Fibroblast of lung (primary cell): ENCODE measurements at regions not wholly inside any gene's neighbourhood (a gene's known extent, or its start where the extent isn't known, plus 50 kb on each side); places are given as distances from the start of the nearest gene placed in this dataset.

Experiments
- DNase-seq, 2 donors: peaks; one replicate each; pipeline versions ENCODE4 v3.0.0 to v3.0.0-alpha.2; 2010; ENCODE audit warnings: low read depth in 2 of 2
- H2AFZ ChIP-seq: 2 replicates; pipeline ENCODE4 v1.5.1; 2012; ENCODE audit warnings: low read length, control low read depth, inconsistent platforms
- H3K27ac ChIP-seq: 2 replicates; pipeline ENCODE4 v1.5.1; 2011; ENCODE audit warnings: low read length, control low read depth; ENCODE audit not compliant: insufficient read depth
- H3K27me3 ChIP-seq: 2 replicates; pipeline ENCODE4 v1.5.1; 2011; ENCODE audit warnings: mild to moderate bottlenecking, low read length; ENCODE audit not compliant: control insufficient read depth, insufficient read depth
- H3K36me3 ChIP-seq: 2 replicates; pipeline ENCODE4 v1.5.1; 2011; ENCODE audit warnings: low read length; ENCODE audit not compliant: control insufficient read depth, insufficient read depth
- H3K4me1 ChIP-seq: 2 replicates; pipeline ENCODE4 v1.5.1; 2011; ENCODE audit warnings: low read length; ENCODE audit not compliant: control insufficient read depth, insufficient read depth; ENCODE audit errors: extremely low read depth
- H3K4me2 ChIP-seq: 2 replicates; pipeline ENCODE4 v1.5.1; 2011; ENCODE audit warnings: low read length, control low read depth; ENCODE audit not compliant: insufficient read depth; ENCODE audit errors: extremely low read depth
- H3K4me3 ChIP-seq, 4 experiments: fragments of 200-600 bp in 1 of 4; sonication (generic) in 1 of 4; replicated peaks in 1 of 4; 2 replicates each; pipeline ENCODE4 v1.5.1; 2011 to 2016; ENCODE audit warnings: low read length in 4 of 4, low read depth in 3 of 4, mild to moderate bottlenecking in 3 of 4, control low read depth in 2 of 4, inconsistent platforms in 1 of 4, mixed read lengths in 1 of 4; ENCODE audit not compliant: insufficient read depth in 1 of 4; ENCODE audit errors: control extremely low read depth in 1 of 4
- H3K79me2 ChIP-seq: 2 replicates; pipeline ENCODE4 v1.5.1; 2012; ENCODE audit warnings: mild to moderate bottlenecking, low read length, inconsistent platforms; ENCODE audit not compliant: control insufficient read depth, insufficient read depth
- H3K9ac ChIP-seq: 2 replicates; pipeline ENCODE4 v1.5.1; 2011; ENCODE audit warnings: mild to moderate bottlenecking, low read length, control low read depth; ENCODE audit not compliant: insufficient read depth
- H3K9me3 ChIP-seq: 2 replicates; pipeline ENCODE4 v1.5.1; 2012; ENCODE audit warnings: low read depth, low read length; ENCODE audit not compliant: control insufficient read depth, insufficient read depth
- H4K20me1 ChIP-seq: 2 replicates; pipeline ENCODE4 v1.5.1; 2011; ENCODE audit warnings: low read length; ENCODE audit not compliant: control insufficient read depth, insufficient read depth; ENCODE audit errors: extremely low read depth
- EZH2 ChIP-seq: IDR thresholded peaks from 2 replicates; pipeline ENCODE4 v1.5.1; 2012; ENCODE audit warnings: low read length, control low read depth, mild to moderate bottlenecking; ENCODE audit errors: missing control alignments
- TF ChIP-seq, protein P1 (sequence below), 2 donors: IDR thresholded peaks in 1 of 2; conservative IDR thresholded peaks in 1 of 2; 1 replicate in 1 of 2; 2 replicates in 1 of 2; pipeline ENCODE4 v1.5.1; 2011 to 2012; ENCODE audit warnings: low read length in 2 of 2, control low read depth in 1 of 2, inconsistent platforms in 1 of 2, low read depth in 1 of 2, mild to moderate bottlenecking in 1 of 2

DNA sequence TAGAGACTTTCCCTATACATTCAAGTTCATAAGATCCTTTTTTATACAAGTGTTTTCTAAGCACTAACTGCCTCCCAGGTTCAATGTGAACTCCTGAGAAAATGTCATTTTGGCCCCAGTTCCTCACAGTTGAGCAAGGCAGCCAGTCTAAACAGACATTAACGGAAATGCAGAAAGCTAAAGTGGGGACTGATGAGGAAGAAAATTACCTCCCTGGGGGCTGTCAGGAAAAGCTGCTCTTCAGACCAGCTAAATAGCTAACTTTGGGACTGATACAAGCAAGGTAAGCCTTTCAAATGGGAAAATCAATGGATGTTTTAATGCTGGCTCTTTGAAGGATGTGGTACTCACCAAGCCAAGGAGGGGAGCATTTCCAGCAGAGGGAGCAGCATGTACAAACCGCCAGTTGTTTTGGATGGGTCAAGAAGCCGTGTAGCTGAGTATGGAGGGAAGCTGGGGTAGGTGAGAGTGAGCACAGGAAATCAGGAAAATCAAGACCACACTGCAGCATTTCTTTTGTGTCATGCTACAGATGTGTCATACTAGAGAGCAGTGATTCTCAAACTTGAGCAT, 180.8 kb upstream of the CHD6 start:
- no peak for DNase-seq
- H3K4me2 ChIP-seq = no peak overlapping the region
- no peaks in the 10 kb centered on the region for H3K4me1 ChIP-seq
- no peaks in the 10 kb centered on the region for H3K9me3 ChIP-seq
- H3K36me3 ChIP-seq = no peaks in the 10 kb centered on the region
- TF ChIP-seq EZH2 = no peak
- TF ChIP-seq, protein P1, sequence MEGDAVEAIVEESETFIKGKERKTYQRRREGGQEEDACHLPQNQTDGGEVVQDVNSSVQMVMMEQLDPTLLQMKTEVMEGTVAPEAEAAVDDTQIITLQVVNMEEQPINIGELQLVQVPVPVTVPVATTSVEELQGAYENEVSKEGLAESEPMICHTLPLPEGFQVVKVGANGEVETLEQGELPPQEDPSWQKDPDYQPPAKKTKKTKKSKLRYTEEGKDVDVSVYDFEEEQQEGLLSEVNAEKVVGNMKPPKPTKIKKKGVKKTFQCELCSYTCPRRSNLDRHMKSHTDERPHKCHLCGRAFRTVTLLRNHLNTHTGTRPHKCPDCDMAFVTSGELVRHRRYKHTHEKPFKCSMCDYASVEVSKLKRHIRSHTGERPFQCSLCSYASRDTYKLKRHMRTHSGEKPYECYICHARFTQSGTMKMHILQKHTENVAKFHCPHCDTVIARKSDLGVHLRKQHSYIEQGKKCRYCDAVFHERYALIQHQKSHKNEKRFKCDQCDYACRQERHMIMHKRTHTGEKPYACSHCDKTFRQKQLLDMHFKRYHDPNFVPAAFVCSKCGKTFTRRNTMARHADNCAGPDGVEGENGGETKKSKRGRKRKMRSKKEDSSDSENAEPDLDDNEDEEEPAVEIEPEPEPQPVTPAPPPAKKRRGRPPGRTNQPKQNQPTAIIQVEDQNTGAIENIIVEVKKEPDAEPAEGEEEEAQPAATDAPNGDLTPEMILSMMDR (conservative IDR thresholded peaks at IDR 0.05 in 1 of 2, IDR thresholded peaks at IDR 0.05 in 1 of 2; ENCODE audit: low read depth in 1 of 2, low read length in 2 of 2) = no peak
- no peaks in the 10 kb centered on the region for H4K20me1 ChIP-seq
- H3K79me2 ChIP-seq = no peaks in the 10 kb centered on the region
- no peak overlapping the region for H3K27ac ChIP-seq
- no peaks in the 10 kb centered on the region for H3K27me3 ChIP-seq
- no peak overlapping the region for H3K9ac ChIP-seq
- H3K4me3 ChIP-seq = no peak overlapping the region
- H2AFZ ChIP-seq = no peak overlapping the region

DNA sequence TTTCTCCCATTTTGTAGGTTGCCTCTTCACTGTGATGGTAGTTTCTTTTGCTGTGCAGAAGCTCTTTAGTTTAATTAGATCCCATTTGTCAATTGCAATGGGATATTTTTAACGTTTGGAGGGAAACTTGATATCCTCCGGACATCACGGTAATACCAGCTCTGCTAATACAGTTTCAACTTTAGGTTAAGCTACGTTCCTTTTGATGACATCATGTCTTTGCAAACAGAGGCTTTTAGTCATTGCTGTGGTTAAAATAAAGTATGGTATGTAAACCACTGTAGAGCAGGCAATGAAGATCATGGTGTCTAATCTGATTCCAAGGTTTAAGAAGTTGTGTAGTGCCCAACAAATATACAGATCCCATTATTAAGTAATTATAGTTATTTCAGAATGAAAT, 168.0 kb upstream of the CHD6 start:
- Histone ChIP-seq H3K4me1 (no peaks in the 10 kb centered on the region), H3K9me3 (no peaks in the 10 kb centered on the region), H3K79me2 (no peaks in the 10 kb centered on the region), H3K27me3 (no peaks in the 10 kb centered on the region), H3K4me2 (no peak overlapping the region), H4K20me1 (no peaks in the 10 kb centered on the region), H3K4me3 (no peak overlapping the region), H2AFZ (no peak overlapping the region), H3K36me3 (no peaks in the 10 kb centered on the region), H3K9ac (no peak overlapping the region), H3K27ac (no peak overlapping the region)
- DNase-seq = peak; percentile 4 to 7
- TF ChIP-seq EZH2 = no peak
- TF ChIP-seq, protein P1 (conservative IDR thresholded peaks at IDR 0.05 in 1 of 2, IDR thresholded peaks at IDR 0.05 in 1 of 2; ENCODE audit: low read depth in 1 of 2, low read length in 2 of 2) = no peak

DNA sequence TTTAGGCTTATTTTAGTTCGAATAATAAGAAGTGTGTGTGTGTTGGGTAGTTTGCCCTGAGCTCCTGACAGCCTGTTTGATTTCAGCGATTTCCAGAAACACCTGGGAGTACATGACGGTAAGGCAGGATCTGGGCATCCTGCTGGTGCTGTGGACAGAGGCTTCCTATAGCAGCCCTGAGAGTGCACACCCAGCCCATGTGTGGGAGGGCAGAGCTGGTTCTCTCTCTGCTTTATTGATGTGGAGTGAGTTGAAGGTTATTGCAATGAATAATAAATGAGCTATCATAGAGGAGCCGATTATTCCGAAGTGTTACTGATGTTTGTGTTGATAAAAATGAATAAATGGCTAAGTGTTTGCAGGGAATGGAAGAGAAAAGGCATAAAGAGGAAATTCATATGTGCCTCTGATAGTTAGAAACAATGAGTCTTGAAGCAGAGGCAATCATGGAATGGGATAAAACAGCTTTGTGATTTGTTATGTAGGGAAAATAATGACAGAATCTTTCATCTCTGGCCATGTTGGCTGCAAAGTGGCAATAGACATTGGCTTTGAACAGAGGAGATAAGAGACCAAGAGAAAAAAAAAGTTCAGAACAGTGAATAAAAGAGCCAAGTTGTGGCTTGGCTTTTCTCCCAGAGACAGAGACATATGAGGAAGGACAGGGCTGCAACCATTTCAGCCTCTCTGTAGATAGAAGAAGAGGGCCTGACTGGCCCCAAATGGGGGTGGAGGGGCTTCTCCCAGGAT, 166.2 kb upstream of the CHD6 start:
- Histone ChIP-seq H3K36me3 (no peaks in the 10 kb centered on the region), H3K27ac (no peak overlapping the region), H3K9me3 (no peaks in the 10 kb centered on the region)

More for the DNA sequence above, 166.2 kb upstream of the CHD6 start:
- Histone ChIP-seq H4K20me1 (no peaks in the 10 kb centered on the region), H3K4me1 (no peaks in the 10 kb centered on the region), H3K79me2 (no peaks in the 10 kb centered on the region), H3K9ac (no peak overlapping the region), H3K4me2 (no peak overlapping the region), H2AFZ (no peak overlapping the region), H3K27me3 (no peaks in the 10 kb centered on the region), H3K4me3 (no peak overlapping the region)
- no peak for DNase-seq
- no peak for TF ChIP-seq EZH2
- TF ChIP-seq, protein P1 (conservative IDR thresholded peaks at IDR 0.05 in 1 of 2, IDR thresholded peaks at IDR 0.05 in 1 of 2; ENCODE audit: low read depth in 1 of 2, low read length in 2 of 2) = no peak
